ENCODE measurements at regions not wholly inside any gene's neighbourhood (a gene's known extent, or its start where the extent isn't known, plus 50 kb on each side); places are given as distances from the start of the nearest gene placed in this dataset.

DNA sequence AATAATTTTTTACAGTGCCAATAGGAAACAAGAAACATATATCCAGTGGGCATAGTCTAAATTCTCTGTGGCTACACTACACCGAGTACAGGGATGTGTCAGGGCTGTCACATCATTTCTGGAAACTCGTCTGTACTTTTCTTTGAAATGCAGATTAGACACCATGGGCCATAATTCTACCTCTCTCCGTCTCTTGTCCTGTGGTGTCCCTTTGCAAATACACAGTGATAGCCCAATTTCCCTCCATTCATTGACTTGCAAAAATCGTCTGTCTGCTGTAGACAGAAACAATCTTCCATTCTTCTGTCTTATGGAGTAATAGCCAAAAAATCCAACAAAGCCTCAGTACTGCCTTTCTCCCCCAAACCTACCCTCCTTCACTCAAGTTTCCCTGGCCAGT, 487.1 kb upstream of the ANO3 start:
- DNase-seq (ENCODE audit: low read depth) = no peak
- TF ChIP-seq, protein P1, sequence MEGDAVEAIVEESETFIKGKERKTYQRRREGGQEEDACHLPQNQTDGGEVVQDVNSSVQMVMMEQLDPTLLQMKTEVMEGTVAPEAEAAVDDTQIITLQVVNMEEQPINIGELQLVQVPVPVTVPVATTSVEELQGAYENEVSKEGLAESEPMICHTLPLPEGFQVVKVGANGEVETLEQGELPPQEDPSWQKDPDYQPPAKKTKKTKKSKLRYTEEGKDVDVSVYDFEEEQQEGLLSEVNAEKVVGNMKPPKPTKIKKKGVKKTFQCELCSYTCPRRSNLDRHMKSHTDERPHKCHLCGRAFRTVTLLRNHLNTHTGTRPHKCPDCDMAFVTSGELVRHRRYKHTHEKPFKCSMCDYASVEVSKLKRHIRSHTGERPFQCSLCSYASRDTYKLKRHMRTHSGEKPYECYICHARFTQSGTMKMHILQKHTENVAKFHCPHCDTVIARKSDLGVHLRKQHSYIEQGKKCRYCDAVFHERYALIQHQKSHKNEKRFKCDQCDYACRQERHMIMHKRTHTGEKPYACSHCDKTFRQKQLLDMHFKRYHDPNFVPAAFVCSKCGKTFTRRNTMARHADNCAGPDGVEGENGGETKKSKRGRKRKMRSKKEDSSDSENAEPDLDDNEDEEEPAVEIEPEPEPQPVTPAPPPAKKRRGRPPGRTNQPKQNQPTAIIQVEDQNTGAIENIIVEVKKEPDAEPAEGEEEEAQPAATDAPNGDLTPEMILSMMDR (IDR thresholded peaks at IDR 0.05; ENCODE audit: control insufficient read depth, insufficient read depth, low read depth, low read length, missing control alignments) = no peak
- no peak overlapping the region for H3K4me3 ChIP-seq (ENCODE audit: control insufficient read depth, low read depth, low read length)

DNA sequence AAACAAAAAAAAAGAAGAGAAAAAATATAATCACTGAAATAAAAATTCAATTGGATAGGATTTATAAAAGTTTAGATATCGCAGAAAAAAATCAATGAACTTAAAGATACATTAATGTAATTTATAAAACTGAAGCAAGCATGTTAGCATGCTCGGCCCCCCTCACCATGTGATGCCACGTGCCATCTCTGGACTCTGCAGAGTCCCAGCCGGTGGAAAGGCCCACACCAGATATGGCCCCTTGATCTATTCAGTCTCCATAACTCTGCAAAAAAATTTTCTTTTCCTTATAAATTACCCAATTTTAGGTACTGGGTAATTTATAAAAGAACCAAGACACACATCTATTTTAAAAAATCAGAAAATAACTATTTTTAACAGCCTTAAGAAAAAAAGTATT, 476.0 kb upstream of the ANO3 start:
- TF ChIP-seq, protein P1 (IDR thresholded peaks at IDR 0.05; ENCODE audit: control insufficient read depth, insufficient read depth, low read depth, low read length, missing control alignments) = no peak
- DNase-seq (ENCODE audit: low read depth) = no peak
- H3K4me3 ChIP-seq (ENCODE audit: control insufficient read depth, low read depth, low read length) = no peak overlapping the region

DNA sequence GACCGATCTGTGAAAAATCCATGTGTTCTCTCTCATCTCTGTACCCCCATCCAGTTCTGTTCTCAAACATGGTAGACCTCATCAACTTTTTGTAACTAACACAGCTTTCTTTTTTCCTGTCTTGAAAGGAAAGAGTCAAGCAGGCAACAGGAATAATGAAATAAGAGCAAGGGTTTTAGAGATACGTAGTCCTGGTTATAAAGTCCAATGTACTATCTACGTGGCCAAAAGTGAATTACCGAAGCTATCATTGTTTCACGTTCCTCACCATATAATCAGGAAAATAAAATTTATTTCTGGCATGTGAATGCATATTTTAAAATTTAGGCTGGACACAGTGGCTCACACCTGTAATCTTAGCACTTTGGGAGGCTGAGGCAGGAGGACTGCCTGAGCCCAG, 472.2 kb upstream of the ANO3 start:
- TF ChIP-seq, protein P1 (IDR thresholded peaks at IDR 0.05; ENCODE audit: control insufficient read depth, insufficient read depth, low read depth, low read length, missing control alignments) = no peak
- DNase-seq (ENCODE audit: low read depth) = no peak
- no peak overlapping the region for H3K4me3 ChIP-seq (ENCODE audit: control insufficient read depth, low read depth, low read length)

DNA sequence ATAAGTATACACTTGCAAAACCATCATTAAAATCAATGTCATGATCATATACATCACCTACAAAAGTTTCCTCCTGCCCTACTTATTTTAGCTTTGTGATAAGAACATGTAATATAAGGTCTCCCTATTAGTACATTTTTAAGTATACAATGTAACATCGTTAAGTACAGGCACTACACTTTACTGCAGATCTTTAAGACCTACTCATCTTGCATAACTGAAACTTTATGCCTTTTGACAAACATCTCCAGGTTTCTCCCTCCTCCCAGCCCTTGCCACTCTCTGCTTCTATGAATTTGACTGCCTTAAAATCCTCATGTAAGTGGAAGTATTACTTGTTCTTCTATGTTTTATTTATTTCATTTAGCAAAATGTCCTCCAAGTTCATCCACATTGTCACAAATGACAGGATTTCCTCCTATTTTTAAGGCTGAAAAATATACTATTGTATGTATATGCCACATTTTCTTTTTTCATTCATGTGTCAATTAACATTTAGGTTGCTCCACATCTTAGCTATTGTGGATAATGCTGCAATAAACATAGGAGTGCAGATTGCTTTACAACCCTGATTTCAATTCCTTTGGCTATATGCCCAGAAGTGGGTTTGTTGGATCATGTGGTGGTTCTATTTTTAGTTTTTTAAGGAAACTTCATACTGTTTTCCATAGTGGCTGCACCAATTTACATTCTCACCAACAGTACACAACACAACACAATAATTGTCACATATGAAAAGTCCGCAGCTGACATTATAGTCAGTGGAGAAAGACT, 471.1 kb upstream of the ANO3 start:
- TF ChIP-seq, protein P1 (IDR thresholded peaks at IDR 0.05; ENCODE audit: control insufficient read depth, insufficient read depth, low read depth, low read length, missing control alignments) = no peak
- no peak for DNase-seq (ENCODE audit: low read depth)
- H3K4me3 ChIP-seq (ENCODE audit: control insufficient read depth, low read depth, low read length) = no peak overlapping the region

DNA sequence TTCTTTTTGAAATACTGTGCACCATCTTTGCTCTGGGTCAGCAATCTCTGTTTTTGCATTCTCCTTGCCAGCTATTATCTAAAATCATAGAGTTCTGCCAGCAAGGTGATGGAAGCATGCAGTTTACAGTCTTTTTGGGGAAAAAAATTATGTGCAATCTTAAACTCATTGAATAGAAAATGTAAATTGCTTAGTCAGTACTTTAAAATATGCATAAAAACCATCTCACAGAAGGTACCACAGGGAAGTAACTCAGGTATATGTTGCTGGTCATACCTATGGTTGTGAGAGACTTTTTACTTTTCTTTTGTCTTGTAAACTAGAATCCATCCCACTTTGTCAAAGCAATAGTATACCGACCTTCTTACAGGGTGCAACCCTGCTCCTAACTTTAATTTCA, 469.8 kb upstream of the ANO3 start:
- no peak for DNase-seq (ENCODE audit: low read depth)
- H3K4me3 ChIP-seq (ENCODE audit: control insufficient read depth, low read depth, low read length) = no peak overlapping the region
- TF ChIP-seq, protein P1 (IDR thresholded peaks at IDR 0.05; ENCODE audit: control insufficient read depth, insufficient read depth, low read depth, low read length, missing control alignments) = no peak

DNA sequence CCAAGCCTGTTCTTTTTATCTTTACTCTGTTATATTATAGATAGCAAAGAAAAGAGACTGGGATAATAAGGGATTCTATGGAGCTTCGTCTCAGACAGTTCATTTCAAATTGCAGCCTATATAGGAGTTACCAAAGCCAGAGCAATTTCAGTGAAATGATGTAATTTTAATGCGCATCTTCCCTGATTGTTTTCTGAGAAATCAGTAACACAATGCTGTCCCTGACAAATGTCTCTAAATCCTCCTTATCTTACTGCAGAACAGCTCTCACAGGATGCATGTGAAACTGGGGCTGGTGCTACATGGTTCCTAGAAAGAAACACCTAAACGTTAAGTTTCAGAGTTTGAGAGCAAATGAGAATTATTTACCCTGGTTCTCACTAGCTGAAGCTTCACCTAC, 467.9 kb upstream of the ANO3 start:
- DNase-seq (ENCODE audit: low read depth) = no peak
- TF ChIP-seq, protein P1 (IDR thresholded peaks at IDR 0.05; ENCODE audit: control insufficient read depth, insufficient read depth, low read depth, low read length, missing control alignments) = no peak

More for the DNA sequence above, 467.9 kb upstream of the ANO3 start:
- H3K4me3 ChIP-seq (ENCODE audit: control insufficient read depth, low read depth, low read length) = no peak overlapping the region

Measured in AG09309 (cell line).